Prostate gland (tissue), 2 donors: ENCODE measurements at regions not wholly inside any gene's neighbourhood (a gene's known extent, or its start where the extent isn't known, plus 50 kb on each side); places are given as distances from the start of the nearest gene placed in this dataset.

Experiments used
- CTCF ChIP-seq, 4 experiments: fragments of 200-600 bp in 2 of 4; fragments of 450-650 bp in 2 of 4; sonication (generic) in 2 of 4; IDR thresholded peaks; 1 replicate in 3 of 4; 2 replicates in 1 of 4; pipeline ENCODE4 v1.5.1; 2016 to 2019; ENCODE audit warnings: antibody characterized with exemption in 4 of 4, mild to moderate bottlenecking in 2 of 4, moderate library complexity in 2 of 4
- POLR2A ChIP-seq: fragments of 450-650 bp; IDR thresholded peaks from one replicate; pipeline ENCODE4 v1.6.1; 2016; ENCODE audit warnings: antibody characterized with exemption, mild to moderate bottlenecking

- no peak for TF ChIP-seq CTCF (IDR thresholded peaks at IDR 0.05)
- no peak for TF ChIP-seq POLR2A
These were observed 167.1 kb upstream of the CENPE start for GRCh38 chr4:103365285-103365684.
